HFFc6 (cell line): ENCODE measurements at regions not wholly inside any gene's neighbourhood (a gene's known extent, or its start where the extent isn't known, plus 50 kb on each side); places are given as distances from the start of the nearest gene placed in this dataset.

Experiments
- DNase-seq: peaks from one replicate; pipeline ENCODE4 v3.0.0-alpha.2; 2018
- H3K27ac Mint-ChIP-seq: 2 replicates; pipeline ENCODE4 v1.8.0; 2020; ENCODE audit warnings: mild to moderate bottlenecking, mixed read lengths
- H3K27me3 Mint-ChIP-seq: 2 replicates; pipeline ENCODE4 v1.8.0; 2021; ENCODE audit warnings: mild to moderate bottlenecking, moderate library complexity, mixed read lengths; ENCODE audit not compliant: insufficient read depth
- H3K36me3 Mint-ChIP-seq: 2 replicates; pipeline ENCODE4 v1.8.0; 2021; ENCODE audit warnings: low read depth, mixed read lengths
- H3K4me1 Mint-ChIP-seq: 2 replicates; pipeline ENCODE4 v1.8.0; 2020; ENCODE audit warnings: low read depth, mixed read lengths
- H3K4me3 Mint-ChIP-seq: 2 replicates; pipeline ENCODE4 v1.8.0; 2020; ENCODE audit warnings: mild to moderate bottlenecking, moderate library complexity, mixed read lengths
- H3K9me3 Mint-ChIP-seq: 2 replicates; pipeline ENCODE4 v1.8.0; 2020; ENCODE audit warnings: mild to moderate bottlenecking, mixed read lengths
- CTCF ChIP-seq: fragments of 200-600 bp; sonication (generic); IDR thresholded peaks from 2 replicates; pipeline ENCODE4 v1.5.0; 2021; ENCODE audit warnings: antibody characterized with exemption, mild to moderate bottlenecking

- no peak overlapping the region for H3K27ac Mint-ChIP-seq
- H3K4me1 Mint-ChIP-seq = no peaks in the 10 kb centered on the region
- peaks cover 7% of the 10 kb centered on the region for H3K27me3 Mint-ChIP-seq
- no peaks in the 10 kb centered on the region for H3K36me3 Mint-ChIP-seq
- no peaks in the 10 kb centered on the region for H3K9me3 Mint-ChIP-seq
- DNase-seq = no peak
- TF ChIP-seq CTCF = no peak
- no peak overlapping the region for H3K4me3 Mint-ChIP-seq
These were observed 178.6 kb downstream of the UNC5CL start for GRCh38 chr6:40860443-40860842.

GRCh38 chr6:40856271-40856670 is 182.8 kb downstream of the UNC5CL start:
- H3K36me3 Mint-ChIP-seq = no peaks in the 10 kb centered on the region
- peaks cover 7% of the 10 kb centered on the region for H3K27me3 Mint-ChIP-seq
- TF ChIP-seq CTCF = no peak
- H3K9me3 Mint-ChIP-seq = no peaks in the 10 kb centered on the region
- H3K4me1 Mint-ChIP-seq = no peaks in the 10 kb centered on the region
- no peak overlapping the region for H3K4me3 Mint-ChIP-seq
- H3K27ac Mint-ChIP-seq = no peak overlapping the region
- DNase-seq = no peak

- no peak for TF ChIP-seq CTCF
- Mint-ChIP-seq H3K9me3 (no peaks in the 10 kb centered on the region), H3K36me3 (no peaks in the 10 kb centered on the region), H3K4me3 (no peak overlapping the region), H3K27me3 (peaks cover 7% of the 10 kb centered on the region), H3K27ac (no peak overlapping the region), H3K4me1 (no peaks in the 10 kb centered on the region)
- DNase-seq = no peak
These were observed 183.7 kb downstream of the UNC5CL start for GRCh38 chr6:40855168-40855880.

GRCh38 chr6:40854592-40854991 is 184.4 kb downstream of the UNC5CL start:
- no peak for DNase-seq
- Mint-ChIP-seq H3K4me3 (no peak overlapping the region), H3K27ac (no peak overlapping the region), H3K36me3 (no peaks in the 10 kb centered on the region), H3K27me3 (peaks cover 7% of the 10 kb centered on the region), H3K9me3 (no peaks in the 10 kb centered on the region), H3K4me1 (no peaks in the 10 kb centered on the region)
- no peak for TF ChIP-seq CTCF

- Mint-ChIP-seq H3K4me1 (peaks cover 5% of the 10 kb centered on the region; the same call in 1 of the 2 replicates), H3K4me3 (no peak overlapping the region), H3K27me3 (peaks cover 7% of the 10 kb centered on the region), H3K27ac (no peak overlapping the region), H3K9me3 (no peaks in the 10 kb centered on the region), H3K36me3 (no peaks in the 10 kb centered on the region)
- peak; percentile 33 for DNase-seq
- peak; percentile 73 for TF ChIP-seq CTCF
These were observed 186.1 kb downstream of the UNC5CL start for GRCh38 chr6:40852779-40853373.
